Ovary (tissue), 7 donors: ENCODE measurements at regions not wholly inside any gene's neighbourhood (a gene's known extent, or its start where the extent isn't known, plus 50 kb on each side); places are given as distances from the start of the nearest gene placed in this dataset.

Experiments used
- DNase-seq, 5 donors: peaks; one replicate each; pipeline ENCODE4 v3.0.0-alpha.2; 2019 to 2020
- H3K27ac ChIP-seq, 2 donors: fragments of 200-600 bp; one replicate each; pipeline versions ENCODE4 v1.5.1 to v1.8.0; 2019 to 2022
- H3K27me3 ChIP-seq: fragments of 200-600 bp; one replicate; pipeline ENCODE4 v1.8.0; 2022
- H3K36me3 ChIP-seq: fragments of 200-600 bp; sonication (generic); one replicate; pipeline ENCODE4 v1.5.1; 2019
- H3K4me1 ChIP-seq: one replicate; pipeline ENCODE4 v1.8.1; 2013; ENCODE audit warnings: mild to moderate bottlenecking, moderate library complexity; ENCODE audit not compliant: insufficient read depth
- H3K4me3 ChIP-seq: fragments of 200-600 bp; sonication (generic); one replicate; pipeline ENCODE4 v1.5.1; 2017
- H3K9me3 ChIP-seq, 2 donors: fragments of 200-600 bp in 1 of 2; sonication (generic) in 1 of 2; one replicate each; pipeline versions ENCODE4 v1.5.1 to v1.8.1; 2013 to 2019; ENCODE audit warnings: mild to moderate bottlenecking in 1 of 2, moderate library complexity in 1 of 2
- CTCF ChIP-seq, 3 donors: fragments of 450-650 bp in 2 of 3; fragments of 200-600 bp in 1 of 3; IDR thresholded peaks; one replicate each; pipeline versions ENCODE4 v1.5.1 to v1.8.0; 2016 to 2022; ENCODE audit warnings: antibody characterized with exemption in 3 of 3, mild to moderate bottlenecking in 1 of 3
- EP300 ChIP-seq: sonication (generic); formaldehyde crosslinking; IDR thresholded peaks from one replicate; pipeline ENCODE4 v1.6.1; 2017; ENCODE audit warnings: antibody characterized with exemption
- POLR2A ChIP-seq: fragments of 450-650 bp; IDR thresholded peaks from one replicate; pipeline ENCODE4 v1.6.1; 2017; ENCODE audit warnings: antibody characterized with exemption, mild to moderate bottlenecking, moderate library complexity
- WGBS, 3 donors: extraction: QIAGEN DNeasy Blood & Tissue Kit in 1 of 3; methylation state at CpG; one replicate each; pipeline versions ENCODE4 v1.1.5 to v1.1.7; 2013 to 2017; 5-methylcytosine and 5-hydroxymethylcytosine counted together
- intact Hi-C, 4 donors: fragments of 100-400 bp; cut with DNase I; formaldehyde crosslinking; loops; one replicate each; pipeline versions ENCODE4 v1.11.0 to v1.15.1; 2022 to 2023
- donor health status: DM: no; HTN: no; CAD: no; lungs with moderate emphysema.
- donor health status: DM: no; HTN: no; CAD: no.
- donor health status: Bipolar disorder and iron deficiency.
- donor health status: DM: no; HTN: no; CAD: no.
- donor health status: DM: yes; HTN: yes; CAD: no.

- Histone ChIP-seq H3K27me3 (no peaks in the 10 kb centered on the region), H3K36me3 (no peaks in the 10 kb centered on the region), H3K4me1 (peaks cover 1% of the 10 kb centered on the region), H3K9me3 (no peaks in the 10 kb centered on the region), H3K27ac (no peak overlapping the region), H3K4me3 (no peak overlapping the region)
- 89 to 100% (median 96%) methylated on average over 1 of the region's 1 CpG for WGBS, 3 donors
- DNase-seq, result no peak
- intact Hi-C loops, result no loop called here
- TF ChIP-seq CTCF (IDR thresholded peaks at IDR 0.05) (no peak), POLR2A (no peak), EP300 (no peak)
These were observed 149.5 kb downstream of the AHR start for GRCh38 chr7:17447728-17448478.

- intact Hi-C loops, result no loop called here
- no peak for TF ChIP-seq CTCF (IDR thresholded peaks at IDR 0.05)
- no peak for TF ChIP-seq POLR2A
- TF ChIP-seq EP300, result no peak
- Histone ChIP-seq H3K9me3 (no peaks in the 10 kb centered on the region), H3K36me3 (no peaks in the 10 kb centered on the region), H3K27me3 (no peaks in the 10 kb centered on the region), H3K27ac (no peak overlapping the region), H3K4me3 (no peak overlapping the region), H3K4me1 (peaks cover 1% of the 10 kb centered on the region)
- WGBS, 3 donors, result 69 to 72% (median 70%) methylated on average over 2 of the region's 2 CpGs
- DNase-seq, result no peak
These were observed 150.3 kb downstream of the AHR start for GRCh38 chr7:17448479-17449423.

GRCh38 chr7:17456541-17456940 lies 158.1 kb downstream of the AHR start:
- intact Hi-C loops, result no loop called here
- no peaks in the 10 kb centered on the region for H3K36me3 ChIP-seq
- no peaks in the 10 kb centered on the region for H3K9me3 ChIP-seq
- no peaks in the 10 kb centered on the region for H3K27me3 ChIP-seq
- 64 to 78% (median 69%) methylated on average over 2 of the region's 2 CpGs for WGBS, 3 donors
- DNase-seq, result no peak
- no peak for TF ChIP-seq CTCF (IDR thresholded peaks at IDR 0.05)
- TF ChIP-seq POLR2A, result no peak
- TF ChIP-seq EP300, result no peak
- H3K4me3 ChIP-seq, result no peak overlapping the region
- H3K27ac ChIP-seq, result no peak overlapping the region
- no peaks in the 10 kb centered on the region for H3K4me1 ChIP-seq

- H3K9me3 ChIP-seq, result no peaks in the 10 kb centered on the region
- intact Hi-C loops, result no loop called here
- H3K4me1 ChIP-seq, result no peaks in the 10 kb centered on the region
- H3K4me3 ChIP-seq, result no peak overlapping the region
- H3K27me3 ChIP-seq, result no peaks in the 10 kb centered on the region
- TF ChIP-seq EP300 (no peak), CTCF (IDR thresholded peaks at IDR 0.05) (no peak), POLR2A (no peak)
- H3K27ac ChIP-seq, result no peak overlapping the region
- H3K36me3 ChIP-seq, result no peaks in the 10 kb centered on the region
- DNase-seq, result no peak
These were observed 161.5 kb downstream of the AHR start for GRCh38 chr7:17460001-17460400.
